ENCODE measurements at regions not wholly inside any gene's neighbourhood (a gene's known extent, or its start where the extent isn't known, plus 50 kb on each side); places are given as distances from the start of the nearest gene placed in this dataset.
"Not testable (repeated sequence)": the region's sequence is repeated elsewhere in the genome, so short reads cannot be mapped to it uniquely, and the experiment has no call there.

DNA sequence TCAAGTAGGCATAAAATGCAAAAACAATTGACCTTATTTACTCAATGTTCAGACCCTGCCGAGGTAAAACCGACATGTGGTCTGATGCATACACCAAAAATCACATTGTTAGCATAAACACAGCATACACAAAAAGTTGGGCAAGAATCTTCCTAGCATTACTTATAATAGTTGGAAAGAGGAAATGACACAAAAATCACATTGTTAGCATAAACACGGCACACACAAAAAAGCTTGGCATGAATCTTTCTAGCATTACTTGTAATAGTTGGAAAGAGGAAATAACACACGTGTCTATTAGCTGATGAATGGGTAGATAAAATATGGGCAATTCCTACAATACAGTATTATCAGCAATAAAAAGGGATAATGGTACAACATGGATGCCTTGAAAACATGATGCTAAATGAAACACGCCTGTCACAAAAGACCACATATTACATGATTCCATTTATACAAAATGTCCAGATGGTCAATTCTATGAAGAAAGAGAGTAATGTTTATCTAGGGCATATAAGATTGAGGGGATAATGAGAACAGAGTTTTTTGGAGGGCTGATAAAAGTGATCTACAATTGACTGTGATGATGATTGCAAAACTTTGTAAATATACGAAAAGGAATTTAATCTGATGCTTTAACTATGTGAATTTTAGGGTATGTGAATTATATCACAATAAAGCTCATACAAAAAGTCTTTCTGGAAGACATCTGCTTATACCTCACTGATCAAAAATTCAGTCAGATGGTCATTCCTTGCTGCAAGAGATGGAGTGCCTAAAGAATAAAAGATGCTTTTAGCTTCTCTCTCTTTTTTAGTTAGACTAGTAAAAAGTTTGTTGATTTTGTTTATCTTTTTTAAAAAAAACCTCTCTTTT is 1019.5 kb upstream of the CITED2 start:
- no peak for DNase-seq

- DNase-seq = no peak
Observed at GRCh38 chr6:140388815-140389214, 1014.4 kb upstream of the CITED2 start.

DNA sequence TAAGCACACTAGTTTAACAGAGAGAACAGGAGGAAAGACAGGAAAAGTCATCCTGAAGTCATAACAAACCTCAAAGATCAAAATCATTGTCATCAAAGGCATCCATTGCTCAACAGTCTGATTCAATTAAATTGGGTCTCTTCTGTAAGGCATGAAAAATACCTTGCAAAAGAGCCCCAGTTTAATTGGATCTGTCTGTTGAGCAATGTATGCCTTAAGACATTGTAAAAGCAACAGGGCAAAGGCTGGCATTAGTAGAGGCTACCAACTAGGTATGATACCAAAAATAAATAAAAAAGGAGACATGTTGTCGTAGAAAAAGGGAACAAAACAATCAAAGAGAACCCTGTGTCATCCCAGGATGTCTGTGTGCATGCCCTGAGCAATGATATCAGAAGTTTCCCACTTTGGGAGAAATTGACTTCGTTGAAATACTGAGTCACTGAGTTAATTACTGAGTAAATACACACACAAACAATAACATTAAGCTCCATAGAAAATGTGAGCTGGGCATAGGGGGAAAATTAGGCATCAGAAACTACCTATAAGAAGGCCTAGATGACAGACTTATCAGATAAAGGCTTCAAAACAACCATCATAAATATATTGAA is 1013.8 kb upstream of the CITED2 start:
- no peak for DNase-seq

GRCh38 chr6:140385679-140386078 is 1011.2 kb upstream of the CITED2 start:
- DNase-seq = no peak

GRCh38 chr6:140382355-140382754 is 1007.9 kb upstream of the CITED2 start:
- no peak for DNase-seq

DNA sequence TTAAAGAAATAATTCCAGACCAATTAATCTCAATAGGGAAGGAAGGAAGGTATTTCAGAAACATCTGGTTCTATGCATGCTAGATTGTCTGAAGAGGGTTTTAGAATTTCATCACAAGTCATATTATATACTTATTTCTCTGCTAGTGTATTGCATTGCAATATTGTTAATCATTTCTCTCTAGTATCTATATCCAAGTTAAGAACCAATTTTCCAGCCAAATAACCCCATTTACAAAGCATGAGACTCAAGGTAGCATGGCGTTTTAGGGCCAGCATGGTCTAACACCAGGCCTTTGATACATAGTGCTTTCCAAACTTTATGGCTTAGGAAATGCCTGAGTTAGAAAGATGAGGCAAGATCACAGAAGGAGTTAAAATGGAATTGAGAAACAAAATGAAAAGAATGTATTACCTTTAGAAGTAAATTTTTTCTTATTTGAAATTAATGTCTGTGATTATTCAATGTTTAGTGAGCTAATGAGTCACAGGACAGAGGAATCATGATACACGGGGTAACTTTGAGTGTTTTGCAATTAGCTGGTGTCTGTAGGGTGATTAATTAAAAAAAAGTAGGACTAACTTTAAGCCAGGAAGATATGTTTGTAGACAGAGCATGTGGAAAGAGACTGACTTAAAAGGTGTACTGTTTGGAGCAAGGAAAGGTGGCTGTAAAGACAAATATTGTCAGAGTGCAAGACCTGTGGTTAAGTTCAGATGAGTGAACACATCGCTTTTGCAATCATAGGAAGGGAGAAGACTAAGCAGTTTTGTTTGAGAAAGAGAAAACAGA is 1006.2 kb upstream of the CITED2 start:
- DNase-seq = no peak

DNA sequence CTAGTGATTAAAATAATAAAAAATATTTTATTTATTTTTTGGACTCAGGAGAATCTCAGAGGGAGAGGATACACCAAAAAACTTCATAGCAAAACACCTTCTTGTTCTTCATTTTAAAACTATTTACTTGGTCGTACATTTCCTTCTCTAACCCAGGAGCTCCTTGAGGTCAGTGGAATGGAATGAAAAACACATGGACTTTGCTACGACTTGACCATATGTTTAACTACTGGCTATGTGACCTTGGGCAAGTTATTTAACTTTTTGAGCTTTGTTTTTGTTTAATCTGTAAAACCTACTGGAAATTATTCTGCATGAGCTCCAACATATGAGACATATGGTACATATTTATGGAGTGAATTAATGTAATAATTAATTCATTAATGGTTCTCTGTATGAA is 1005.5 kb upstream of the CITED2 start:
- no peak for DNase-seq

DNA sequence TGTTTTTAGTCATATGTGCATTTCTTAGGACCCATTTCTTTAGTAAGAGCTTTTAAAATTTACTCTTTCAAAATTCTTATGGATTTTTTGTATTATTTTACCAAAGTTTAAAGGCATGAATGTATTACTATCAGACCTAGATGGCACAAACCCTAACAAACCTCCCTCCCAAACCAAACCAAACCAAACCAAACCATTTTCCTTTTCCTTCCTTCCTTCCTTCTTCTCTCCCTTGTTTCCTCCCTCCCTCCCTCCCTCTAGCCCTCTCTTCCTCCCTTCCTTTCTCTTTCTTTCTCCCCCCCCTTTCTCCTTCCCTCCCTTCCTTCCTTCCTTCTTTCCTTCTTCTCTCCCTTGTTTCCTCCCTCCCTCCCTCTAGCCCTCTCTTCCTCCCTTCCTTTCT is 1001.8 kb upstream of the CITED2 start:
- DNase-seq = no peak

DNA sequence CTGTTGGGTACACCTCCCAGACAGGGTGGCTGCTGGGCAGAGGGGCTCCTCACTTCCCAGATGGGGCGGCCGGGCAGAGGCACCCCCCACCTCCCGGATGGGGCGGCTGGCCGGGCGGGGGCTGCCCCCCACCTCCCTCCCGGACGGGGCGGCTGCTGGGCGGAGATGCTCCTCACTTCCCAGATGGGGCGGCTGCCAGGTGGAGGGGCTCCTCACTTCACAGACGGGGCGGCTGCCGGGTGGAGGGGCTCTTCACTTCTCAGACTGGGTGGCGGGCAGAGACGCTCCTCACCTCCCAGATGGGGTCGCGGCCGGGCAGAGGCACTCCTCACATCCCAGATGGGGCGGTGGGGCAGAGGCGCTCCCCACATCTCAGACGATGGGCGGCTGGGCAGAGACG is 999.3 kb upstream of the CITED2 start:
- not testable (repeated sequence) for DNase-seq

- no peak for DNase-seq
Observed at GRCh38 chr6:140372064-140372463, 997.6 kb upstream of the CITED2 start.

DNA sequence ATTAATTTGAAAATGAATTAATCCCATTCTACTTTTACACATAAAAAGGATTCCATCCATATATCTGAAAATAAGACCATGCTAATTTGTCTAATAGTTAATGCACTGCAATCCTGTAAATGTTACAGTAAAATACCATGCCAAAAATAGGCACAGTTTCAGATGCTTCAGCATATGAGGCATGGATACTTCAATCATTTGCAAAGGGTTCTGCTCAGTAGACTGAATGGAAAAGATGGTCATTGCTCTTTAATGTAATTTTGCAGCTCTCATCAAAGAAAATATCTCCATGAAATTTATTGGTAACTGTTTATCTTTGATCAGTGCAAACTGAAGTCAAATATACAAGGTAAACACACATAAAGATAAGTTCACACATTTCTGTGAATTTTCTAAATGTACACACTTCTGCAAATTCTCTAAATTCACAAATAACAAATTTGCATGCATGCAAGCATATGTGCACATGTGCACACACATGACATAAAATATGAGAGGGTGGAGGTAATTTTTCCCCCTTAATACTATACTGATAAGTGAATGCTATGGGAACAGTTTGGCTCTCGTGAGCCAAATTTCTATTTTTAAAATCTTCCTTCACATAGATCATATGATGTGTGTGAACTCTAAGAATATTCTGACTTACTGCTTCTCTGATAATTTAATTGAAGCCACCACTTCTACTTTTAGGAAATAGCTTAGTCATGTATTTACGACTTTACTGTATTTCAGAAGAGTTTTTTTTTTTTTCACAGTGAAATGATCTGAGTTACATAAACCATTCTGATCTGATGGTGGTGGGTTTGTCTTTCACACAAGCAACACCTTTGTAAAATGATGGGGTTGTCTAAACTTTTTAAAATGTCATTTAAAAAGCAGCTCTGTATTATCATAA is 996.8 kb upstream of the CITED2 start:
- no peak for DNase-seq

DNA sequence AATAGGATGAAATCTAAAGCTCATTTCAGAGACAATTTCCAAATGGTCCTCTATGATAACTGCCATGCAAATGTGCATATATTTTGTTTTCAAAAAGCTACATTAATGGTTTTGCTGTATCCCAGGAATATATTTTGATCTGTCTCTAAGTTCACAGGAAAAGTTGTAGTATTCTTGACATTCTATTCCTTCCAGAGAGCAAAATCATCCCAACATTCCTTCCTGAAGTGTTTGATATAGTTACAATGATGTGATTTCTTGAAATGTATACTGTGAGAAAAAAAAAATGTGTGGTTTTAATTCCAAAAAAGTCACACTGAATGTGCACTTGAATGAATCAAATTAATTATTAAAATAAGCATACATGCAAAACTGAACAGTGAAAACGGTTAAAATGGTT is 996.0 kb upstream of the CITED2 start:
- no peak for DNase-seq

DNA sequence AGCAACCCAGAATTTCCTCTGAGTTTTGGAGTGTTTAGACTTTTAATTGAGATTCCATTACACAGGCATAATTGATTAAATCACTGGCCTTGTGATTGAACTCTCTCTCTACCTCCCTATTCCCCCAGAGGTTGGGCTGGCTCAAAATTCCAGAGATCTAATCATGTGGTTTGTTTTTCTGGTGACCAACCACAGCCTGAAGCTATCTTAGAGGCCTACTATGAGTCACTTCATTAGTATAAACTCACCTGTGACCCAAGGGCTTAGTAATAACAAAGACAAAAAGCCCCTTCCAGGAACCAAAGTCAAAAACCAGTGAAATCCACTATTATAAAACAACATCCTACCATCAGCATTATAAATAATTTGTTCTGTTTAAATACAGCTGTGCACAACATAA is 992.5 kb upstream of the CITED2 start:
- no peak for DNase-seq

DNA sequence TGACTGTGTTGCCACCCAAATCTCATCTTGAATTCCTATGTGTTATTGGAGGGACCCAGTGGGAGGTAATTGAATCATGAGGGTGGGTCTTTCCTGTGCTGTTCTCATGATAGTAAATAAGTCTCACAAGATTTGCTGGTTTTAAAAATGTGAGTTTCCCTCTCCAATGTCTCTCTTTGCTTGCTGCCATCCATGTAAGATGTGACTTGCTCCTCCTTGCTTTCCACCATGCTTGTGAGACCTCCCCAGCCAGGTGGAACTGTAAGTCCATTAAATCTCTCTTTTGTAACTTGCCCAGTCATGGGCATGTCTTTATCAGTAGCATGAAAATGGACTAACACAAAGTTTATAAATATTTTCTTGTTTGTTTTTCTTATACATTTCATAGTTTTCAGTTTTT is 990.5 kb upstream of the CITED2 start:
- no peak for DNase-seq

GRCh38 chr6:140360651-140361050 is 986.2 kb upstream of the CITED2 start:
- DNase-seq = no peak

- DNase-seq = no peak
Observed at GRCh38 chr6:140355476-140355875, 981.0 kb upstream of the CITED2 start.

DNA sequence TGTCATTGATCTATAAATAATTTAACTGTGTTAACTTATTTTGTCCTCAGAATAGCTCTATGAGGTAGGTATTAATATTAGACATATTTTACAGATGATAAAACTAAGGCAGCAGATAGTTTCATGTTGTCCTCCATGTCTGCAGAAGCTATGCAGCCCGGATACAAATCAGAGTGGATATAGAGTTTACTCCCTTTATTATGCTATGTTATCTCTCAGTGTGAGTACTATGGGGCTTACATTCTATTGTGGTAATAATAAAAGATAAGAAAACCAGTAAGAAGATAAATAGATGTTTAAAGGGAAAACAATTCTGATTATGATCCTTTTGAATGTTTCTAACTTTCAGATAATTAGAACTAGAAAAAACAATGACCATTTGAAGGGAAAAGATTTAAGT is 979.8 kb upstream of the CITED2 start:
- DNase-seq = no peak

DNA sequence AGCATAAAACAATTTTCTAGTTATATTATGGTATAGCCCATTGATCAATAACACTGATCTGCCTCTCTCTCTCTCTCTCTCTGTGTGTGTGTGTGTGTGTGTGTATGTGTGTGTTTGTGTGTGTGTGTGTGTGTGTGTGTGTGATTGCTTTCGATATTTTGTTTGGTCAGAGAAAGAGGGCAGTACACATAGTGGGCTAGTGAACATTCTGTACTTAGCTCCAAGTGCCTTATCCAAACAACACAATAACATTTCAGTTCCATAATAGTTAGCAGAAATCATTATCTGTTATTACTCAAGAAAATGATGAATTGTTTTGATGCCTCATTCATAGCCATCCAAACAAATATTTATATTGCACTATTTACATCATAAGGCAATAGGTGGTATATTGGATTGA is 979.1 kb upstream of the CITED2 start:
- no peak for DNase-seq

GRCh38 chr6:140346428-140346827 is 972.0 kb upstream of the CITED2 start:
- no peak for DNase-seq

GRCh38 chr6:140345935-140346334 is 971.5 kb upstream of the CITED2 start:
- DNase-seq = no peak

DNA sequence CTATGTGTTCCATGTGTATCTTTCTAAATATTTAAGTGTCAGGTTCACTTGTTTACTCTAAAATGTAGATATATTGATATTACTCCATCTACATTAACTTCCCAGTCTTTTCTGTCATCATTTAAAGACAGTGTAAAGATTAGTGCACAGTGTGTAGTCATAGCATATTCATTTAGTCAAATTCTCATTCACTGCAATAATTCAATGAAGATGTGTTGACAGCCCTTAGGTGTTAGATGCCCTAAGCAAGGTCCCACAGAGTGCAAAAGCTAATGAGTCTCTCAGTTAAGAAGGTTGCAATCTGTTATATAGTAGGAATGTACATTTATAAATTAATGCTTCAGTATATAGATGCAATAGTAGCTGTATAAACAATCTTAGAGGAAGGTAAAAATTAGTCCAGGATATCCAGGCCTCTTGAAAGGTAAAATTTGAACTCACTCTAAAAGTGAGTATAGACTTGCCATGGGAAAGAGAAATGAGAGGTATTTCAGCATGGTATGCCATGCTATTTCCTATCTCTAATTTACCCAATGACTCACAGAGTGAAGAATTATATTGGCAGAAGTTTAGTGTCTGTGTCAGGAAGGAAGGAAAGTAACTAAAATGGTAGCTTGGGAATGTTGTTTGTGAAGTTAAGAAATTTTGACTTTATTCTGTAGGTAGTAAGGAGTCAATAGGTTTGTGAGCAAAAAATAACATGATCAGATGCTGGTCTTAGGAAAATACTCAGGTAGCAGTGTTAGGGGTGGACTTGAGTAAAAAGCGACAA is 969.9 kb upstream of the CITED2 start:
- DNase-seq = no peak
